LNCAP (cell line): ENCODE measurements at regions not wholly inside any gene's neighbourhood (a gene's known extent, or its start where the extent isn't known, plus 50 kb on each side); places are given as distances from the start of the nearest gene placed in this dataset.

Experiments
- TF ChIP-seq, protein P1 (sequence below): fragments of 450-650 bp; IDR thresholded peaks from 2 replicates; pipeline ENCODE4 v1.5.1; 2017; ENCODE audit warnings: mild to moderate bottlenecking

DNA sequence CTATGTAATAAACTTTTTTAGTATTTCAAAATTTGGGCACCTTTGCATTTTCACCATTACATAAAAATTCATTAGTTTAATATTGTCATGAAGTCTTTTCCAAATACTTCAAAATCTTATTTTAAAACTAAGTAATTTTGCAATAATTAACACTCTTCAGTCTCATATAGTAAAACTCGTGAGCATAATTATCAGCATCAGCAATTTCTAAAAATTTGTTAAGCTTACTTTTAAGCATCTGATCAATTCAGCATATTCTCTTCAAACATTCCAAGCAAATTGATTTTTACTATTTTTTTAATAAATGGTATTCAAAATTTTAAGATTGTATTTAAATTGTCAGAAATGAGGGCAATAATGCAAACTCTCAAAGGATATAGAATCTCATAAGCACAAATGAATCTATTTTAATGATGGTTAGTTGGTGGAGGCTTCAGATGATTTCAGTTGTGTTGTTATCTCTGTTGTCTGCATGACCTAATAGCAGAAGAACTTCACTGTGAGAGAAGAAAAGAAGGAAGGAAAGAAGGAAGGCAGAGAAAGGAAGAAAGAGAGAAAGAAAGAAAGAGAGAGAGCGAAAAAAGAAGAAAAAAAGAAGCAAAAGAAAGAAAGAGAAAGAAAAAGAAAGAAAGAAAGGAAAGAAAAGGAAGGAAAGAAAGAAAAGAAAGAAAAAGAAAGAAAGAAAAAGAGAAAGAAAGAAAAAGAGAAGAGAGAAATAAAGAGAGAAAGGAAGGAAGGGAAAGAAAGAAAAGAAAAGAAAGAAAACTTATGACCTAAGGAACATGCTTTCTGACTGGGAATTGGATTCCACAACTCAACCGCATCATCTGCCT is 860.5 kb downstream of the NCAM2 start:
- TF ChIP-seq, protein P1, sequence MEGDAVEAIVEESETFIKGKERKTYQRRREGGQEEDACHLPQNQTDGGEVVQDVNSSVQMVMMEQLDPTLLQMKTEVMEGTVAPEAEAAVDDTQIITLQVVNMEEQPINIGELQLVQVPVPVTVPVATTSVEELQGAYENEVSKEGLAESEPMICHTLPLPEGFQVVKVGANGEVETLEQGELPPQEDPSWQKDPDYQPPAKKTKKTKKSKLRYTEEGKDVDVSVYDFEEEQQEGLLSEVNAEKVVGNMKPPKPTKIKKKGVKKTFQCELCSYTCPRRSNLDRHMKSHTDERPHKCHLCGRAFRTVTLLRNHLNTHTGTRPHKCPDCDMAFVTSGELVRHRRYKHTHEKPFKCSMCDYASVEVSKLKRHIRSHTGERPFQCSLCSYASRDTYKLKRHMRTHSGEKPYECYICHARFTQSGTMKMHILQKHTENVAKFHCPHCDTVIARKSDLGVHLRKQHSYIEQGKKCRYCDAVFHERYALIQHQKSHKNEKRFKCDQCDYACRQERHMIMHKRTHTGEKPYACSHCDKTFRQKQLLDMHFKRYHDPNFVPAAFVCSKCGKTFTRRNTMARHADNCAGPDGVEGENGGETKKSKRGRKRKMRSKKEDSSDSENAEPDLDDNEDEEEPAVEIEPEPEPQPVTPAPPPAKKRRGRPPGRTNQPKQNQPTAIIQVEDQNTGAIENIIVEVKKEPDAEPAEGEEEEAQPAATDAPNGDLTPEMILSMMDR: no peak

DNA sequence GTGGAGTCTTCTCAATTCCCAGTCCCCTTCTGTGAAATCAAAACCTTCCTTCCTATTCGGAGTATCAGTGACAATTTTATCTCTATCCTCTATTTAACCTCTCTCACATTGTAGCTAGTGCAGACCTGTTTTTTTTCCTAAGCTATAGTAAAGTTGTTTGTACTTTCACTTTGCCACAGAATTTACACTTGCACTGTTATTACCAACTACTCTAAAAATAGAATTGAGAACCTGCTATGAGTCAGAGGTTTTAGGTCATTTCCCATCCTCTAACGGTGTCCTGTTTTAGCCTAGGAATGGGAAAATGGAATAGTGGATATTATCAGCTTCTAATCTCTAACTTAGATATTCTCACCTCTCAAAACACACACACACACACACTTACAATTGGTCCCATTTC is 862.7 kb downstream of the NCAM2 start:
- TF ChIP-seq, protein P1: no peak

DNA sequence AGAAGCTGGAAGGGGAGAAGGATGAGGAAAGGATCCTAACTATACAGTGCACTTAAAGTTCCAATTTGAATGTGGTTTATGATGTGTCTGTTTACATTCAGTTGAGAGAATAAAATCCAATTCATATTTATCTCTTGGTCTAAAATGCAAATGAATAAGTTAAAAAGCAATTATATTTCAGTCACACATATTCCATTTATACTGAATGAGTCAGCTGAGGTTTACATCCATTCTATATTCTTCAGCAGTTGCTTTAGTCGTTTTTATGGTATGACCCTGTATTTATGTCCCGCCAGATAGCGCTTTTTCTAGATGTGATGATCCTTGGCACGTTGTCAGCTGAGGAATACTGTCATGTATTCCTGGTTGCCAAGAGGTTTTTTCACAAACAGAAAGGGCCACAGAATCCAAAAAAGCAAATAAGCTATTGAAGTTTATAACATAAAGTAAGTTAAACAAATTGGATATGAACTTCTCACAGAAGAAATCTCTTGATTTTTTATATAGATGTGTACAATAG is 866.2 kb downstream of the NCAM2 start:
- TF ChIP-seq, protein P1: no peak

DNA sequence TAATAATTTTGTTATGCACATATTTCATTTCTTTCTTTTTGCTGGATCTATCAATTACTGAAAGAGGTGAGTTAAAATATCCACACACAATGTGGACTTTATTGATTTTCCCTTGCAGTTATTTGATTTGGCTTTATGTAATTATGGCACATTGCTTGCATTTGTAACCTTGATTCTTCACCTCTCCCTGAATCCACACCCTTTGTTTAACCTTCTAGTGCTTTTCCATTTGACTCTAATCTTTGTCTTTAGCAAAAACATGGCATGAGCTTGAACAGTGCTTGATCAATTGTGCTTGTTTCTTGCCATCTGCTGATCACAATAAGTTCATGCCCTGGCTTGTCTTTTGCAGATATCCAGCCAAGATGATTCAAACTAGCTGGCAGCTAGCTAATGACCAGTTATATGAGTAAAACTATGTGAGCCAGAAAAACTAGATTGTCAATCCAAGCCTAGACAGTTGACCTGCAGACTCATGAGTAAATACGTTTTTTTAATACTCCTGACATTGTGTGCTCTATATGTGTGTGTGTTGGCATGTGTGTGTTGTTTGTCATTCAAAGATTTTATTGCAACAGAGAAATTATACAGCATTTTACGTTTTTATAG is 899.2 kb downstream of the NCAM2 start:
- TF ChIP-seq, protein P1: no peak; the same call in 1 of the 2 replicates

DNA sequence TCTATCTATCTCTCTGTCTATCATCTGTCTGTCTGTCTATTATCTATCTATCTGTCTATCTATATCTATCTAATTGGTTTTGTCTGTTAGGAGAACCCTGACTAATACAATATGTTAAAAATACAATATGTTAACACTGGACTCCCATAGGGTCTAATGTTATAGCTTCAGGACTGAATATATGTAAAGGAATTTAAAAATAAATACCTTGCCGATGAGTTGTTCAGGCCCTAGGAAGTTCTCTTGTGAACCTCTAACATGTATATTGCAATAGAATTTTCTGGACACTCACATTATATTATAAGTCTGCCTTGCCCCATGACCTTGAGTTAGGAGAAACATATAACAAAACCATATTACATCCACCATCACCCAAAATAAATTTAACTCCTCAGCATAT is 900.6 kb downstream of the NCAM2 start:
- TF ChIP-seq, protein P1: no peak

DNA sequence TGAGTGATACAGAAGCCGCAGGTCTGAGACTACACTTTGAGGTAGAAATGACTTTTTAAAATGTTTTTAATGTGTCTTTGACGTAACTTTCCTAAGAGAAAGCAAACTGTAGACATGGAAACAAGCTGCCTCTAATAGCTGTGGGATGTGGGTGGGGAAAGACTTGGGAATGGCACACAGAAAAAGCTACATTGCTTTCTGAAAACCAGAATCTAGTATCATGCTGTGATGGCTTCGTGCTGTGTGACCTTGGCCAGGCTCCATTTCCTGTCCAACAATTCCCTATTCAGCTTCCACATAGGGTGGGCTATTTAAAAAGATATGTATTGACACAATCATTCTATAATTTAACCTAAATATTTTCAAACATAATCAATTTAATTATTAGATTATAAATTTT is 909.1 kb downstream of the NCAM2 start:
- TF ChIP-seq, protein P1: no peak

DNA sequence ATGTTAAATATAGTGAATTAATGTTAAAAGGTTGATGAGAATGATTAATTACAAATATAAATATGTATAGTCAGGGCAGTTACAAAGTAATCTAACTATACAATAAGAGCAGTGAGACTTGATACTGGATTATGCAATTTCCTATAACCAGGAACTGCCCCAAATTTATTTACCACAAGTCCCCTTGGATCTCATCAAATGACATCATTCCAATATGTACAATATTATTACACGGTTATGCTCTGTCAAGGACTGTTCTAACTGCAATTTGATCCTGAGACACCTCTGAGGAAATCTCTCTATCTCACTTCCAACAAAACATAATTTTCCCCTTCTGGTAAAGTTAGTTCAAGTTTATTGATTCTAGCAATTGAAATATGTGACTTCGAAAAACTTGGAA is 917.6 kb downstream of the NCAM2 start:
- TF ChIP-seq, protein P1: no peak
